SH-SY5Y (cell line): ENCODE measurements at regions not wholly inside any gene's neighbourhood (a gene's known extent, or its start where the extent isn't known, plus 50 kb on each side); places are given as distances from the start of the nearest gene placed in this dataset.

Experiments
- GATA2 ChIP-seq: IDR thresholded peaks from 2 replicates; pipeline ENCODE4 v1.6.1; 2011; ENCODE audit warnings: mild to moderate bottlenecking, low read depth, low read length
- GATA3 ChIP-seq: IDR thresholded peaks from 2 replicates; pipeline ENCODE4 v1.6.1; 2011; ENCODE audit warnings: low read depth, mild to moderate bottlenecking, low read length, moderate library complexity

DNA sequence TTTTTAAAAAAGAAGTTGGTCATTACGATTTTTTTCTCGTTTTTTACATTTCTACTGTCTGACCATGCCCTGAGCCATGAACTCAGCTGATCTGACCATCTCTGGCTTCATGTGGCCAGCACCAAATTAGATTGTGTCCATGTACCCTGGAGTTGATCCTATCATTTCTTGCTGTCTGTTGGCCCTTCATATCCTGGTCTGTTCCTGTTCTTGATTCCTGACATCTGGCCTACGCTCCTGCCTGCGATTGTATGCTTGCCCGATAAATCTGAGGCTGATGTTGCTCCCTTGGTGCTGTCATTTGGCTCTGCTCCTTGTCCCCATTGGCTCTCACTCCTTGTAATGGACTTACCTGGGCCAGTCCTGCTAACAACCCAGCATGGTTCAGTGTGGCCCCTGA lies 89.8 kb upstream of the IGSF10 start:
- peak; percentile 58 for TF ChIP-seq GATA2
- TF ChIP-seq GATA3: no peak; the same call in 1 of the 2 replicates

DNA sequence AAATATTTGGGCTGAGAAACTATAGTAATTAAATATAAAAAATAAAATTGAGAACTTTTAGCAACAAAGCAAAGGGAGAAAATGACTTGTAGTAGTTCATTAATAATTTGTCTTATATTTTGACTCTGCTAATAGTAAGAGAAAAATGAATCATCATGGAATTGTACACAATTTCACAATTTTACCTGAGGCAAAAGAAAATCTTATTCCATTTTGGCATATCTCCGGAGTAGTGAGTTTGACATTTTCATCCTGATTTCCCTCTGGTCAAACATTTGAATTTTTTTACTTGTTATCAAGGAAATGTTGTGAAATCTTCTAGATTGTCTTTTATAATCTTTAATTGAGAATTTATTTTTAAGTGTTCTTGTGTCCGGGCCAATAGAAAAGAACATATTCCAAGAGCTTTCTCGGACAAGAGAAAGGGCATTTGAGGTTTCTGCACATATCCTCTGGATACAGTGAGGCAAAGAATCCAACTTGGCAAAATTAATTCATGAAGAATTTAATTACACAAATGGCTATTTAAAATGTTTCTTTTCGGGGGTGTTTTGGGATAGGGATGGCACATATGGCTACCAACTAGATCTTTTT lies 89.3 kb upstream of the IGSF10 start:
- no peak for TF ChIP-seq GATA3
- TF ChIP-seq GATA2: no peak

DNA sequence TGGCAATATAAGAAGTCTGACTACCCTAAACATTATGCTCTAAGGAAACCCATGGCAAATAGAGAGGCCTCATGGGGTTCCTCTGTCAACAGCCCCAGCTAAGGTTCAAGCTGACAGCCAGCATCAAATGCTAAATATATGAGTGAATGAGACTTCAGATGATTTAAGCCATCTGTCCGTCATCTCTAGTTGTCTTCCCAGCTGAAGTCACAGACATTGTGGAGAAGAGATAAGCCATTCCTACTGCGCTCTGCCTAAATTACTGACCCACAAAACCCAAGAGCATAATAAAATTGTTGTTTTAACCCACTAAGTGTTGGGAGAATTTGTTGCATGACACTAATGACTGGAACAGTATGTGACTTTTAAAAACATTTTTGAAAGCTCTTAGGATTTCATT lies 87.3 kb upstream of the IGSF10 start:
- no peak for TF ChIP-seq GATA2
- no peak for TF ChIP-seq GATA3

DNA sequence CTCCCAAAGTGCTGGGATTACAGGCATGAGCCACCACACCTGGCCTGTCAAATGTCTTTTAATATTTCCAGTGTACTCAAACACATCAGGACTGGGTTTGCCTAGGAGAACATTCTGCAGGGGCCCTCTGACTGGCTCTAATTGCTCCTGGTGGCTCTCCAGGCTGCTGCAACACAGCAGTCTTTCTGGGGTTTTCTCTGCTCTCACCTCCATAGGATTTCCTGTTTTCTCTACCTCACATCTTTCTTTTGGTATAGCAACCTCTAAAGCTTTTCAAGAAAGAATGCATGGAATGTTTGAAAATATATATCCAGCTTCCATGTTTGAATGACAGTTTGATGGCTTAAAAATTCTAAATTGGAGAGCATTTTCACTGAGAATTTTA lies 83.3 kb upstream of the IGSF10 start:
- TF ChIP-seq GATA3 (no peak), GATA2 (no peak)

DNA sequence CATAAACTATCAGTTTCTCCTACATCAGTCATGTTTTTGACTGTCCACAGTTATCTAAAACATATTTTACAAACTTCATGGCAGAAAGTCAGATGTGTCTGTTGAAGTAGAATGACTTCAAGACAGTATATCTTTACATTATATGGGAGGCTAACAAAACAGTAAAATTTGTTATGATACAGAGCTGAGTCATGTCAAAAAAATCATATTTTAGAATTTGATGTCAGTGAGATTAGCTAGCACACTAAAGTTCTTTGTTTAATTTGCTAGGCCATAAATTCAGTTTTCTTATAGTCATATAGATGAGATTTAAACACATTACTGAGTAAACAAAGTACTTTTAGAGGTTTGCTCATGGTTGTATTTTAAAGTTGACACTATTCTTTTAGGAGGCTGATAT lies 80.3 kb upstream of the IGSF10 start:
- TF ChIP-seq GATA2 (no peak), GATA3 (no peak)

DNA sequence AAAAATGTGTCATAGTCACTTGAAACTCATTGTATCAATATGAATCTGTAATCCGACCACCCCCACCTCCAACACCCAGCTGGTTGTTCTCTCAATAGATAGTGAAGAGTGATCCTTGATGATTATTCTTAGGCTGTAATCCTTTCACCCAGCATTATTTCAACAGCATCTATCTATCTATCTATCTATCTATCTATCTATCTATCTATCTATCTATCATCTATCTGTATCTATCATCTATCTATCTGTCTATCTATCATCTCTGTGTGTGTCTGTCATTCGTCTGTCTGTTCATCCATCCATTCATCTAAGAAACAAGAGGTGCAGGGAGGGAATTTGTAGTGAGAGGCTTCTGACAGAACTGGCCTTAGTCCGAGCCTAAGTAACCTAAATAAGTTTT lies 78.7 kb upstream of the IGSF10 start:
- TF ChIP-seq GATA2: no peak

DNA sequence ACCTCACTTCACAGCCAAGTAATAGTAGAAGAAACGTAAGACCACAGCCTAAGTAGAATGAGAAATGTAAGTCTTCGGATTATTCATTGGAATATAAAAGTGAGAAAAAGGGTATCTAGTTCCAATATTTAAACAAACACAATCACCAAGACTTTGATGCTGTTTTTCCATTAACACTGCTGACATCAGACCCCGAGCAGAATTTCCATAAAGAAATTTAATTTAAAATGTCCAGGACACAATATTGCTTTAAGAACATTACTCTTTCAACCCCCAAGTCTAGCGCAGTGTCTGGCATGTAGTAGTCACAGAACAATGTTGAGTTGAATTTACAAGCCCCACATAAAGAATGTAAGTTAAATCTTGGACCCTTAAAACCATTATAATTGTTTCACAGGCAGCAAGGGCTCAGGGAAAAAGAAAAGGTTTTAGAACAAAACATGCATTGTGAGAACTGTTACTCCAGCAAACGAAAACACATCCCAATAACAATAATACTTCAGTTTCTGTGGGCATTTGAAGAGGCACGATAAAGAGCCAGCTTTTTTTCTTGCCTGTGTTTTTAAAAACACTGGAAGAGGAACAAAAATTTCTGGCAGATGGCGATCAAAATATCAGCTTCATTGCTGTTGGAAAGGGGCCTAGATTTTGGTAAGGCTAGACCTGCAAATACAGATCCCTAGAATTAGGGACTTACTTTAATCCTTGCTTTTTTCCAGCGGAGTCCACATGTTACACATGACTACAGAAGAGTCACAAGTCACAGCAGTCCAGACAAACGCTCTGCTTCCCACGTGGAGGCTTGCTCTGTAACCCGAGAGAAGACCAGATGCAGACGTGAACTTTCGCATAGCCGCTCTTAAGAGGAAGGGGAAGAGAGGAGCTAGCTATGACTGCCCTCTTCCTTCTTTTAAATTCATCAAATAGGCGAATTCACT lies 77.9 kb upstream of the IGSF10 start:
- no peak for TF ChIP-seq GATA2
- TF ChIP-seq GATA3: no peak

DNA sequence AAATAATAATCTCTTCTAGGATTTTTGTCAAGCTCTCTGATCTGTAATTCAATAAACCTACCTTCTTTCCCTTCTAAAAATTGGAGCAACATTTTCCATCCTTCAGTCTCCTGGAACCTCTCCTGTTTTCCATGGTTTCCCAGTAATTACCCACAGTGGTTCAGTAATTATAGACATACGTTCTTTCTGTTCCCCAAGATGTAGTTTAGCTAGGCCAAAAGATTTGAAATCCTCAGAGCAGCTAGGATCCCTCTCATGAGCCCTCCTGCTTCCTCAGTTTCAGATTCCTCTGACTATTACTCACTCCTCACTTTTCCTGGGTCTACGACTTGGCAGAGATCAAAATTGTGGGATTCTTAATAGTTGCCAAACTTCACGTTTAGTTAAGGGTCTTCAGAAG lies 76.9 kb upstream of the IGSF10 start:
- TF ChIP-seq GATA2 (no peak), GATA3 (no peak)

DNA sequence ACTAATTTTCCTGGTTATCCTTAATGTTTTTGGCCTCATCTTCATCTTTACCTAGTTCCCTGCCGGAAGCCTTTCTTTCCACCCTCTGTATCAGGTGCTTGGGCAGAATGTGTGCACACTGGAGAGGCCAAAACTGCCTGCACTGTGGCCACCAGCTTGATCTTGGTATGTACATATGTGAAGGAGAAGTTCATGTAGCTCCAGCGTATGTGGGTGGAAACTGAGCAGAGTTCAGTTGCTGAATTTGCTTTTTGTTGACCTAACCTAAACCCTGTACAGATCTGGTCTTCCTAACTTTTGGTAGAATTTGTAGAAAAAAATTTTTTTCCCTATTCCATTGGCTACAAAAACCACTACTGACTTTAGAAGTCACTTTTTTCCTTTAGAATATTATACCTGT lies 65.9 kb upstream of the IGSF10 start:
- TF ChIP-seq GATA3 (no peak), GATA2 (no peak)

DNA sequence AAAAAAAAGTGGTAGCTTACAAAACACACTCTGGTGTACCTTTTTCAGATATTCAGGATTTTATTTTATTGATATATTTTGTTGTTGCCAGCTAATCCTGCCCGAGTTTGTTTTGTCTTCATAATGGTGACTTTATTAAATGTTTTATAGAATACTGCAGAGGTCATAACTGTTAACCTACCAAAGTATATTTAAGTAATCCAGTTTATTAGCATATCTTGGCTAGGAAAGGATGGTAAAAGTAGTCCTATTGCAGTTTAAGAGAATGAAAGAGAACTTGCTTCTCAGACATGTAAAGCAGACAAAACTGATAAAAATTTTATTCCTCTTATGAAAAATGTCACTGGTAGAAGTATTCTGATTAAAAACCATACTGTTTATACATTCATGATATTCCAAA lies 59.2 kb upstream of the IGSF10 start:
- no peak for TF ChIP-seq GATA3
- TF ChIP-seq GATA2: no peak
